ENCODE measurements at regions not wholly inside any gene's neighbourhood (a gene's known extent, or its start where the extent isn't known, plus 50 kb on each side); places are given as distances from the start of the nearest gene placed in this dataset.

GRCh38 chr10:107800061-107800460, 635.6 kb upstream of the SORCS1 start:
- TF ChIP-seq EZH2phosphoT487 (IDR thresholded peaks at IDR 0.05; ENCODE audit: borderline replicate concordance, low read depth, low read length): no peak
- TF ChIP-seq, protein P1, sequence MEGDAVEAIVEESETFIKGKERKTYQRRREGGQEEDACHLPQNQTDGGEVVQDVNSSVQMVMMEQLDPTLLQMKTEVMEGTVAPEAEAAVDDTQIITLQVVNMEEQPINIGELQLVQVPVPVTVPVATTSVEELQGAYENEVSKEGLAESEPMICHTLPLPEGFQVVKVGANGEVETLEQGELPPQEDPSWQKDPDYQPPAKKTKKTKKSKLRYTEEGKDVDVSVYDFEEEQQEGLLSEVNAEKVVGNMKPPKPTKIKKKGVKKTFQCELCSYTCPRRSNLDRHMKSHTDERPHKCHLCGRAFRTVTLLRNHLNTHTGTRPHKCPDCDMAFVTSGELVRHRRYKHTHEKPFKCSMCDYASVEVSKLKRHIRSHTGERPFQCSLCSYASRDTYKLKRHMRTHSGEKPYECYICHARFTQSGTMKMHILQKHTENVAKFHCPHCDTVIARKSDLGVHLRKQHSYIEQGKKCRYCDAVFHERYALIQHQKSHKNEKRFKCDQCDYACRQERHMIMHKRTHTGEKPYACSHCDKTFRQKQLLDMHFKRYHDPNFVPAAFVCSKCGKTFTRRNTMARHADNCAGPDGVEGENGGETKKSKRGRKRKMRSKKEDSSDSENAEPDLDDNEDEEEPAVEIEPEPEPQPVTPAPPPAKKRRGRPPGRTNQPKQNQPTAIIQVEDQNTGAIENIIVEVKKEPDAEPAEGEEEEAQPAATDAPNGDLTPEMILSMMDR (conservative IDR thresholded peaks at IDR 0.05; ENCODE audit: low read length): no peak

Data from OCI-LY7 (cell line).